Stimulated activated CD4-positive, alpha-beta T cell treated with anti-CD3 and anti-CD28 coated beads, Interleukin-2, amount 100 ng/mL, for 24 hours (primary cell): ENCODE measurements at regions not wholly inside any gene's neighbourhood (a gene's known extent, or its start where the extent isn't known, plus 50 kb on each side); places are given as distances from the start of the nearest gene placed in this dataset.

ENCODE experiments used
- DNase-seq, 2 donors: peaks; one replicate each; pipeline ENCODE4 v3.0.0-alpha.2; 2020

GRCh38 chr15:47824147-47824546 lies 106.8 kb downstream of the SEMA6D start:
- DNase-seq: no peak

- DNase-seq: no peak
Measured at GRCh38 chr15:47829667-47830066, 112.4 kb downstream of the SEMA6D start.

GRCh38 chr15:47834093-47834492 lies 116.8 kb downstream of the SEMA6D start:
- no peak for DNase-seq

GRCh38 chr15:47839233-47839825 lies 122.0 kb downstream of the SEMA6D start:
- DNase-seq: no peak

- DNase-seq: no peak
Measured at GRCh38 chr15:47843124-47843663, 125.9 kb downstream of the SEMA6D start.

GRCh38 chr15:47844437-47844836 lies 127.1 kb downstream of the SEMA6D start:
- DNase-seq: no peak

GRCh38 chr15:47846128-47846868 lies 129.0 kb downstream of the SEMA6D start:
- DNase-seq: no peak

GRCh38 chr15:47846876-47847275 lies 129.6 kb downstream of the SEMA6D start:
- no peak for DNase-seq

GRCh38 chr15:47856071-47856470 lies 138.8 kb downstream of the SEMA6D start:
- DNase-seq: no peak

- DNase-seq: no peak
Measured at GRCh38 chr15:47857014-47857775, 139.9 kb downstream of the SEMA6D start.

GRCh38 chr15:47857776-47858167 lies 140.5 kb downstream of the SEMA6D start:
- no peak for DNase-seq

- DNase-seq: no peak
Measured at GRCh38 chr15:47861111-47861903, 144.0 kb downstream of the SEMA6D start.

GRCh38 chr15:47862402-47862801 lies 145.1 kb downstream of the SEMA6D start:
- DNase-seq: no peak

GRCh38 chr15:47866446-47866845 lies 149.1 kb downstream of the SEMA6D start:
- DNase-seq: no peak

GRCh38 chr15:47870300-47870955 lies 153.1 kb downstream of the SEMA6D start:
- DNase-seq: no peak

GRCh38 chr15:47870956-47871625 lies 153.8 kb downstream of the SEMA6D start:
- no peak for DNase-seq

GRCh38 chr15:47872208-47872607 lies 154.9 kb downstream of the SEMA6D start:
- no peak for DNase-seq

- DNase-seq: no peak
Measured at GRCh38 chr15:47872869-47873432, 155.6 kb downstream of the SEMA6D start.

- no peak for DNase-seq
Measured at GRCh38 chr15:47876986-47877385, 159.7 kb downstream of the SEMA6D start.

- no peak for DNase-seq
Measured at GRCh38 chr15:47877836-47878235, 160.5 kb downstream of the SEMA6D start.

- no peak for DNase-seq
Measured at GRCh38 chr15:47885920-47886319, 168.6 kb downstream of the SEMA6D start.
